ENCODE measurements at regions not wholly inside any gene's neighbourhood (a gene's known extent, or its start where the extent isn't known, plus 50 kb on each side); places are given as distances from the start of the nearest gene placed in this dataset.

GRCh38 chr2:122491011-122491410 lies 735.6 kb downstream of the TSN start:
- TF ChIP-seq POLR2A (IDR thresholded peaks at IDR 0.05; ENCODE audit: low read length) (no peak), GATA1 (IDR thresholded peaks at IDR 0.05; ENCODE audit: low read depth, low read length) (no peak)
